Spinal cord (tissue), 9 donors: ENCODE measurements at regions not wholly inside any gene's neighbourhood (a gene's known extent, or its start where the extent isn't known, plus 50 kb on each side); places are given as distances from the start of the nearest gene placed in this dataset.
A peak's percentile ranks its signal among the peaks of the same experiment; 100 is the strongest.
"Not testable (repeated sequence)": the region's sequence is repeated elsewhere in the genome, so short reads cannot be mapped to it uniquely, and the experiment has no call there.

Source experiments
- DNase-seq, 6 donors: peaks; one replicate each; pipeline versions ENCODE4 v3.0.0 to v3.0.0-alpha.2; 2013 to 2015; ENCODE audit warnings: low spot score in 6 of 6, low read depth in 4 of 6
- H3K27ac ChIP-seq: one replicate; pipeline ENCODE4 v1.5.1; 2013; ENCODE audit warnings: low read depth, low read length, control low read depth
- H3K27me3 ChIP-seq: one replicate; pipeline ENCODE4 v1.6.1; 2013; ENCODE audit warnings: low read length; ENCODE audit not compliant: control insufficient read depth, insufficient read depth
- H3K36me3 ChIP-seq: one replicate; pipeline ENCODE4 v1.6.1; 2013; ENCODE audit warnings: low read length; ENCODE audit not compliant: control insufficient read depth, insufficient read depth
- H3K4me1 ChIP-seq: one replicate; pipeline ENCODE4 v1.6.1; 2013; ENCODE audit warnings: low read length; ENCODE audit not compliant: control insufficient read depth, insufficient read depth
- H3K4me3 ChIP-seq: one replicate; pipeline ENCODE4 v1.5.1; 2013; ENCODE audit warnings: low read depth, low read length, control low read depth
- H3K9me3 ChIP-seq: one replicate; pipeline ENCODE4 v1.6.1; 2013; ENCODE audit warnings: low read length; ENCODE audit not compliant: control insufficient read depth, insufficient read depth
- WGBS: methylation state at CpG from one replicate; pipeline ENCODE4 v1.1.5; 2013; ENCODE audit warnings: missing lambda C conversion rate; ENCODE audit not compliant: insufficient coverage; 5-methylcytosine and 5-hydroxymethylcytosine counted together
- donor health status: healthy.

- Histone ChIP-seq H3K27me3 (no peaks in the 10 kb centered on the region), H3K9me3 (no peaks in the 10 kb centered on the region), H3K4me3 (no peak overlapping the region), H3K36me3 (no peaks in the 10 kb centered on the region), H3K27ac (peak overlapping the region; percentile 70), H3K4me1 (peaks cover 6% of the 10 kb centered on the region)
- DNase-seq: peak in 2 of 6 donors; percentile 5 to 65
- WGBS: 61% methylated on average over 3 of the region's 10 CpGs
These were observed 121.7 kb upstream of the SPRED1 start for GRCh38 chr15:38130740-38131498.

DNA sequence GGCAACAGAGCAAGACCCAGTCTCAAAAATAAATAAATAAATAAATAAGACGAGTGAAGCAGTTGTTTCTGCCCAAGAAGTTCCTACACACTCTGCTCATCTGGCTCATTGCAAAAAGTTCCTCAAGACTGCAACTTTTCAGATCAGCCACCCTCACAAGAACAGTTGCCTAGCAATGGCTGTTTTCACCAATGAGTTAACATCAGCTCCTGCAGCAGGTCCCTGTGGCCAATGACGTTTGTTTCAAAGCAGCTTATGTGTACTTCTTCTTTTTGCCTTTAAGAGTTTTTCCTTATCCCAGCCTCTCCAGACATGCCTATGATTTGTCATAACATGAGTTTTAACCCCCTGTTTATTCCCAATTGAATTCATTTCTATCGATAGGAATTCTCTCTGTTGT, 118.4 kb upstream of the SPRED1 start:
- H3K27me3 ChIP-seq: no peaks in the 10 kb centered on the region
- no peak overlapping the region for H3K27ac ChIP-seq
- peak in 1 of 6 donors; percentile 10 for DNase-seq
- peaks cover 6% of the 10 kb centered on the region for H3K4me1 ChIP-seq
- H3K9me3 ChIP-seq: no peaks in the 10 kb centered on the region
- no peak overlapping the region for H3K4me3 ChIP-seq
- WGBS: 15% methylated on average over 2 of the region's 3 CpGs
- H3K36me3 ChIP-seq: no peaks in the 10 kb centered on the region

DNA sequence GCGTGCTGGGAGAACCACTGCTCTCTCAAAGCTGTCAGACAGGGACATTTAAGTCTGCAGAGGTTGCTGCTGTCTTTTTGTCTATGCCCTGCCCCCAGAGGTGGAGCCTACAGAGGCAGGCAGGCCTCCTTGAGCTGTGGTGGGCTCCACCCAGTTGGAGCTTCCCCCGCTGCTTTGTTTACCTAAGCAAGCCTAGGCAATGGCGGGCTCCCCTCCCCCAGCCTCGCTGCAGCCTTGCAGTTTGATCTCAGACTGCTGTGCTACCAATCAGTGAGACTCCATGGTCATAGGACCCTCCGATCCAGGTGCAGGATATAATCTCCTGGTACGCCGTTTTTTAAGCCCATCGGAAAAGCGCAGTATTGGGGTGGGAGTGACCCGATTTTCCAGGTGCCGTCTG, 110.4 kb upstream of the SPRED1 start:
- not testable (repeated sequence) for H3K4me3 ChIP-seq, H3K27ac ChIP-seq, H3K4me1 ChIP-seq, H3K36me3 ChIP-seq, DNase-seq, H3K9me3 ChIP-seq, H3K27me3 ChIP-seq
- 89% methylated on average over 5 of the region's 11 CpGs for whole genome bisulfite sequencing

DNA sequence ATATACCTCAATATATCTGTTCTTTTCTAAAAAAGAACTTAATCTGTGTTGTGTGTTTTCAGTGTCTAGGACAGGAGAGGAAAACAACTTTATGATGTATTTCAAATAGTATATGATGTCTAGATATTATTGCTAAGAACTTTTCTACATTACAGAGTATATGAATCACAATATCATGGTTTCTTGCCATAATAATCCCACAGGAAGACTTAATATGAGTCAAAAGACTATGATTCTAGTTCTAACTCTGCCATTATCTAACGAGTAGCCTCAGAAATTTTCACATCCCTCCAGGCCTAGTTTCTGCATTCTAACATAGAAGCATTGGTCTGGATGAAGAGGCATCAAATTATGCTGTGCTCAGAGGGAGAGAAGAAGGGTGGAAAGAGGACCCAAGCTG, 107.7 kb upstream of the SPRED1 start:
- Histone ChIP-seq H3K9me3 (peaks cover under 1% of the 10 kb centered on the region), H3K36me3 (no peaks in the 10 kb centered on the region), H3K4me1 (peaks cover 3% of the 10 kb centered on the region), H3K4me3 (no peak overlapping the region), H3K27me3 (no peaks in the 10 kb centered on the region), H3K27ac (no peak overlapping the region)
- DNase-seq: no peak
- no CpG with 5 or more reads among the region's 1 CpG for WGBS

DNA sequence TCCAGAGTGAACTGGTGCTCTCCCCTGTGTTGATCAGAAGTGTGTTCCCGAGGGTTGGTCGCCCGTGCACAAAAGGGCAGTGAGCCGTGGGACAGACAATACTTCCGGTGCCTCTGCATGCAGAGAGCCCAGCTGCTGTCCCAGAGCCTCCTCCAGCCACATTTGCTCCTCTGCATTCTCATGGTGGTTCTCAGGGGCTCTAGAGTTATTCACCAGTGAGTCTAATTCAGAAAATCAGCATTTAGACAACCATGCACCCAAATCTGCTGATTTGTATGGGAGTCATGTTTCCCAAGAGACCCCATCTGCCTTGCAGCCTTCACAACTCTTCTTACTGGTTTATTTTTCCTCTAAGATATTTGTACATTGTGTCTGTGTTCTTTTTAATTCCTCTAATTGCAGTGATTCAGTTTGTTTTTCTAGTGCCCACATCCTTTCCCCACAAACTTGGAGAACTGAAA, 107.0 kb upstream of the SPRED1 start:
- Histone ChIP-seq H3K9me3 (peaks cover 7% of the 10 kb centered on the region), H3K4me3 (no peak overlapping the region), H3K4me1 (peaks cover 3% of the 10 kb centered on the region), H3K27me3 (no peaks in the 10 kb centered on the region), H3K36me3 (no peaks in the 10 kb centered on the region), H3K27ac (no peak overlapping the region)
- no peak for DNase-seq
- WGBS: 4% methylated on average over 4 of the region's 5 CpGs

- H3K4me1 ChIP-seq: peaks cover 3% of the 10 kb centered on the region
- no peaks in the 10 kb centered on the region for H3K36me3 ChIP-seq
- H3K27ac ChIP-seq: no peak overlapping the region
- peaks cover 7% of the 10 kb centered on the region for H3K9me3 ChIP-seq
- H3K27me3 ChIP-seq: no peaks in the 10 kb centered on the region
- WGBS: no CpG with 5 or more reads among the region's 2 CpGs
- H3K4me3 ChIP-seq: no peak overlapping the region
- DNase-seq: no peak
These were observed 105.4 kb upstream of the SPRED1 start for GRCh38 chr15:38147246-38147645.

DNA sequence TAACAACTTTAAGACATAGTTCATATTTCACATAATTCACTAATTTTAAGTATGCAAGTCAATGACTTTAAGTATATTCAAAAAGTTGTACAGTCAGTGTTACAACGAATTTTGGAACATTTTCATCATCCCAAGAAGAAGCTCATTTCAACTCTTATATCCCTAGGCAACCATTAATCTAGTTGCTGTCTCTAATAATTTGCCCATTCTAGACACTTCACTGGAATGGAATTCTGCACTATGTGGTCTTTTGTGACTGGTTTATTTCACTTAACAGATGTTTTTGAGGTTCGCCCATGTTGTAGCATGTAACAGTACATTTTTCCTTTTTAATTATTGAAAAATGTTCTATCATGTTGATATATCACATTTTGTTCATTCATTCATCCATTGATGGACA, 104.2 kb upstream of the SPRED1 start:
- Histone ChIP-seq H3K9me3 (peaks cover 7% of the 10 kb centered on the region), H3K4me3 (no peak overlapping the region), H3K27ac (no peak overlapping the region), H3K36me3 (no peaks in the 10 kb centered on the region), H3K4me1 (peaks cover 3% of the 10 kb centered on the region), H3K27me3 (no peaks in the 10 kb centered on the region)
- no peak for DNase-seq
- WGBS: no CpG with 5 or more reads among the region's 2 CpGs

- no peak overlapping the region for H3K4me3 ChIP-seq
- no peak for DNase-seq
- H3K9me3 ChIP-seq: peaks cover 7% of the 10 kb centered on the region
- no peaks in the 10 kb centered on the region for H3K36me3 ChIP-seq
- no peak overlapping the region for H3K27ac ChIP-seq
- no CpG with 5 or more reads among the region's 4 CpGs for WGBS
- H3K27me3 ChIP-seq: no peaks in the 10 kb centered on the region
- H3K4me1 ChIP-seq: peaks cover 3% of the 10 kb centered on the region
These were observed 103.3 kb upstream of the SPRED1 start for GRCh38 chr15:38149315-38149714.

DNA sequence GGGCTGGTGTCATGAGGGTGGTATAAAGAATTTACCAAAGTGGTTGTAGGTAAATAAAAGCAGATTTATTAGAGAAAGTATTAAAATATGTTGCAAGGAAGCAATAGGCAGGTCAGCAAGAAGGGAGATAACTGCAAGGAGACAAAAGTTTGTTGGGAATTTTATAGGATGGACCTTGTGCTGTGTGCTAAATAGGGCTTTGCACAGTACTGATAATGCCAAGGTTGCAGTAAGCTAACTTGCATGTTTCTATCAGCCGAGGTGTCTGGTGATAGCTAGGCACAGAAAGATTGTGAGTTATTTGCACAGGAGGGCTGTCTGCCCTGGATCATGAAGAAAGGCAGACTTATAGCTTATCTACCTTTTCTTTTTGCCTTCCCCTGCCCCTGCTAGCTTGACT, 102.5 kb upstream of the SPRED1 start:
- Histone ChIP-seq H3K27ac (no peak overlapping the region), H3K4me1 (peaks cover 3% of the 10 kb centered on the region), H3K27me3 (no peaks in the 10 kb centered on the region), H3K36me3 (no peaks in the 10 kb centered on the region), H3K4me3 (no peak overlapping the region), H3K9me3 (peaks cover 7% of the 10 kb centered on the region)
- WGBS: no CpG with 5 or more reads among the region's 1 CpG
- no peak for DNase-seq

DNA sequence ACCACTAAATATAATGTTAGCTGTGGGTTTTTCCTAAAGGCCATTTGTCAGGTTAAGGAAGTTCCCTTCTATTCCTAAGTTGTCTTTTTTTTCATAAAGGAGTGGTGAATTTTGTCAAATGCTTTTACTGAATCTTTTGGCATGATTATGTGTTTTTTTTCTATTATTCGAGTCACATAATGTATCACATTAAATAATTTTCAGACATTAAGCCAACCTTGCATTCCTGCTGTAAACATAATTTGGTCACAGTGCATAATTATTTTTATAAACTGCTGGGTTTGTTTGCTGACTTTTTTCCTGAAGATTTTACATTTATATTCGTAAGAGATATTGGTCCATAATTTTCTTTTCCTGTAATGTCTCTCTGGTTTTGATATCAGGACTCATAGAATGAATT, 101.8 kb upstream of the SPRED1 start:
- no peaks in the 10 kb centered on the region for H3K36me3 ChIP-seq
- WGBS: no CpG with 5 or more reads among the region's 2 CpGs
- H3K27me3 ChIP-seq: no peaks in the 10 kb centered on the region
- H3K9me3 ChIP-seq: peaks cover 7% of the 10 kb centered on the region
- no peak overlapping the region for H3K4me3 ChIP-seq
- H3K27ac ChIP-seq: no peak overlapping the region
- DNase-seq: no peak
- H3K4me1 ChIP-seq: no peaks in the 10 kb centered on the region
